SU-DHL-6 (cell line): ENCODE measurements at regions not wholly inside any gene's neighbourhood (a gene's known extent, or its start where the extent isn't known, plus 50 kb on each side); places are given as distances from the start of the nearest gene placed in this dataset.

Experiments used
- H2AFZ ChIP-seq: fragments of 200-600 bp; sonication (generic); 2 replicates; pipeline ENCODE4 v1.6.1; 2014; ENCODE audit warnings: low read depth, mild to moderate bottlenecking, moderate library complexity, mixed read lengths, antibody characterized with exemption, low read length; ENCODE audit not compliant: severe bottlenecking
- H3F3A ChIP-seq: fragments of 200-600 bp; shearing (Covaris generic); 2 replicates; pipeline ENCODE4 v1.6.0; 2016; ENCODE audit warnings: antibody characterized with exemption, mild to moderate bottlenecking; ENCODE audit not compliant: insufficient read depth
- H3K27ac ChIP-seq: fragments of 200-600 bp; sonication (generic); 2 replicates; pipeline ENCODE4 v1.5.1; 2016; ENCODE audit warnings: low read depth, mild to moderate bottlenecking, low read length, moderate library complexity, mixed read lengths
- H3K27me3 ChIP-seq: fragments of 200-600 bp; sonication (generic), shearing (Covaris generic); 2 replicates; pipeline ENCODE4 v1.6.0; 2014; ENCODE audit warnings: mild to moderate bottlenecking, low read length
- H3K36me3 ChIP-seq: fragments of 200-600 bp; sonication (generic); 2 replicates; pipeline ENCODE4 v1.6.1; 2014; ENCODE audit warnings: mild to moderate bottlenecking, low read length, mixed read lengths
- H3K4me2 ChIP-seq: fragments of 300-600, 200-600 bp; shearing (Covaris generic), sonication (generic); 2 replicates; pipeline ENCODE4 v1.6.0; 2014; ENCODE audit warnings: low read length, low read depth, mild to moderate bottlenecking; ENCODE audit not compliant: poor library complexity, severe bottlenecking
- H3K4me3 ChIP-seq: fragments of 200-600 bp; sonication (generic); 2 replicates; pipeline ENCODE4 v1.5.1; 2014; ENCODE audit warnings: antibody characterized with exemption, low read length, mild to moderate bottlenecking, mixed read lengths; ENCODE audit not compliant: insufficient read depth, poor library complexity, severe bottlenecking
- H3K79me2 ChIP-seq: fragments of 200-600 bp; sonication (generic); 2 replicates; pipeline ENCODE4 v1.6.1; 2014; ENCODE audit warnings: mild to moderate bottlenecking, low read length, moderate library complexity; ENCODE audit not compliant: insufficient read depth
- H3K9ac ChIP-seq: fragments of 200-600 bp; sonication (generic); 2 replicates; pipeline ENCODE4 v1.7.0; 2014; ENCODE audit warnings: mild to moderate bottlenecking, low read length
- H3K9me2 ChIP-seq: fragments of 200-600 bp; sonication (generic); replicated peaks from 2 replicates; pipeline ENCODE4 v1.6.1; 2014; ENCODE audit warnings: low read length; ENCODE audit not compliant: insufficient read depth
- H3K9me3 ChIP-seq: fragments of 200-600 bp; sonication (generic); 2 replicates; pipeline ENCODE4 v1.6.1; 2014; ENCODE audit warnings: low read length, mixed read lengths; ENCODE audit not compliant: insufficient read depth
- H4K20me1 ChIP-seq: fragments of 200-600 bp; sonication (generic); 2 replicates; pipeline ENCODE4 v1.6.1; 2014; ENCODE audit warnings: low read depth, mild to moderate bottlenecking, antibody characterized with exemption, low read length, moderate library complexity, mixed read lengths
- CTCF ChIP-seq: fragments of 200-600 bp; sonication (generic); IDR thresholded peaks from one replicate; pipeline ENCODE4 v1.5.1; 2017; ENCODE audit warnings: antibody characterized with exemption, mild to moderate bottlenecking, low read length, moderate library complexity; ENCODE audit not compliant: insufficient read depth, poor library complexity, severe bottlenecking
- EZH2phosphoT487 ChIP-seq: fragments of 200-600 bp; sonication (generic), shearing (Covaris generic); conservative IDR thresholded peaks from 2 replicates; pipeline ENCODE4 v1.6.1; 2018; ENCODE audit warnings: mild to moderate bottlenecking, antibody characterized with exemption, low read length, moderate library complexity, mixed read lengths

GRCh38 chr4:181982856-181983255 is 260.3 kb upstream of the TENM3 start:
- no peaks in the 10 kb centered on the region for H3K79me2 ChIP-seq
- no peaks in the 10 kb centered on the region for H4K20me1 ChIP-seq
- H2AFZ ChIP-seq = no peak overlapping the region
- H3F3A ChIP-seq = no peaks in the 10 kb centered on the region
- no peak for TF ChIP-seq CTCF
- TF ChIP-seq EZH2phosphoT487 = no peak
- no peaks in the 10 kb centered on the region for H3K9me2 ChIP-seq
- H3K36me3 ChIP-seq = no peaks in the 10 kb centered on the region
- no peak overlapping the region for H3K9ac ChIP-seq
- no peaks in the 10 kb centered on the region for H3K9me3 ChIP-seq
- H3K27ac ChIP-seq = no peak overlapping the region
- no peak overlapping the region for H3K4me2 ChIP-seq
- no peaks in the 10 kb centered on the region for H3K27me3 ChIP-seq
- H3K4me3 ChIP-seq = no peak overlapping the region

- H3K27ac ChIP-seq = no peak overlapping the region
- H2AFZ ChIP-seq = no peak overlapping the region
- no peak overlapping the region for H3K4me3 ChIP-seq
- H4K20me1 ChIP-seq = no peaks in the 10 kb centered on the region
- H3K36me3 ChIP-seq = no peaks in the 10 kb centered on the region
- no peak overlapping the region for H3K4me2 ChIP-seq
- H3F3A ChIP-seq = no peaks in the 10 kb centered on the region
- H3K9me2 ChIP-seq = no peaks in the 10 kb centered on the region
- no peak overlapping the region for H3K9ac ChIP-seq
- TF ChIP-seq CTCF (no peak), EZH2phosphoT487 (no peak)
- H3K79me2 ChIP-seq = no peaks in the 10 kb centered on the region
- H3K9me3 ChIP-seq = no peaks in the 10 kb centered on the region
- H3K27me3 ChIP-seq = no peaks in the 10 kb centered on the region
Observed at GRCh38 chr4:181987392-181987791, 255.8 kb upstream of the TENM3 start.

GRCh38 chr4:181989071-181989470 is 254.1 kb upstream of the TENM3 start:
- Histone ChIP-seq H3K4me3 (no peak overlapping the region), H3K9ac (no peak overlapping the region), H3K27me3 (no peaks in the 10 kb centered on the region), H3F3A (no peaks in the 10 kb centered on the region), H3K9me2 (no peaks in the 10 kb centered on the region), H4K20me1 (no peaks in the 10 kb centered on the region), H2AFZ (no peak overlapping the region), H3K79me2 (no peaks in the 10 kb centered on the region), H3K36me3 (no peaks in the 10 kb centered on the region), H3K4me2 (no peak overlapping the region), H3K9me3 (no peaks in the 10 kb centered on the region), H3K27ac (no peak overlapping the region)
- no peak for TF ChIP-seq EZH2phosphoT487
- TF ChIP-seq CTCF = no peak
